H9 (cell line): ENCODE measurements at regions not wholly inside any gene's neighbourhood (a gene's known extent, or its start where the extent isn't known, plus 50 kb on each side); places are given as distances from the start of the nearest gene placed in this dataset.
"Not testable (repeated sequence)": the region's sequence is repeated elsewhere in the genome, so short reads cannot be mapped to it uniquely, and the experiment has no call there.

Experiments
- DNase-seq: peaks from one replicate; pipeline ENCODE4 v3.0.0-alpha.2; 2017
- H2AFZ ChIP-seq: one replicate; pipeline ENCODE4 v1.6.1; 2013; ENCODE audit warnings: mild to moderate bottlenecking, low read length, control low read depth, moderate library complexity
- H2AK5ac ChIP-seq: 2 replicates; pipeline ENCODE4 v1.6.1; 2013; ENCODE audit warnings: low read length, control low read depth, mixed read lengths; ENCODE audit not compliant: insufficient read length
- H2BK120ac ChIP-seq: one replicate; pipeline ENCODE4 v1.6.1; 2013; ENCODE audit warnings: low read depth, mild to moderate bottlenecking, low read length, control low read depth, inconsistent platforms; ENCODE audit not compliant: poor library complexity, severe bottlenecking
- H2BK12ac ChIP-seq: 2 replicates; pipeline ENCODE4 v1.6.1; 2013; ENCODE audit warnings: low read length, control low read depth, mixed read lengths, low read depth; ENCODE audit not compliant: insufficient read length
- H2BK15ac ChIP-seq: 2 replicates; pipeline ENCODE4 v1.6.1; 2013; ENCODE audit warnings: low read depth, low read length, control low read depth
- H2BK20ac ChIP-seq: one replicate; pipeline ENCODE4 v1.6.1; 2013; ENCODE audit warnings: low read depth, mild to moderate bottlenecking, low read length, control low read depth, inconsistent platforms; ENCODE audit not compliant: poor library complexity, severe bottlenecking
- H2BK5ac ChIP-seq: 2 replicates; pipeline ENCODE4 v1.6.1; 2013; ENCODE audit warnings: low read length, control low read depth, mixed read lengths; ENCODE audit not compliant: insufficient read length
- H3K14ac ChIP-seq: 2 replicates; pipeline ENCODE4 v1.6.1; 2013; ENCODE audit warnings: low read length, control low read depth; ENCODE audit not compliant: insufficient read depth
- H3K18ac ChIP-seq: 2 replicates; pipeline ENCODE4 v1.6.1; 2013; ENCODE audit warnings: low read depth, mild to moderate bottlenecking, mixed read lengths, low read length, control low read depth; ENCODE audit not compliant: insufficient read length
- H3K23ac ChIP-seq: 2 replicates; pipeline ENCODE4 v1.6.1; 2013; ENCODE audit warnings: low read length, control low read depth, mixed read lengths, low read depth; ENCODE audit not compliant: insufficient read length
- H3K23me2 ChIP-seq: 2 replicates; pipeline ENCODE4 v1.6.1; 2013; ENCODE audit warnings: low read depth, mild to moderate bottlenecking, mixed read lengths, low read length, control low read depth; ENCODE audit not compliant: insufficient read length, poor library complexity, severe bottlenecking
- H3K27ac ChIP-seq: 2 replicates; pipeline ENCODE4 v1.5.1; 2013; ENCODE audit warnings: low read length, control low read depth, mixed read lengths, low read depth; ENCODE audit not compliant: insufficient read length
- H3K27me3 ChIP-seq: 2 replicates; pipeline ENCODE4 v1.6.1; 2013; ENCODE audit warnings: low read length, control low read depth, inconsistent platforms; ENCODE audit not compliant: insufficient read depth
- H3K4ac ChIP-seq: 2 replicates; pipeline ENCODE4 v1.6.1; 2013; ENCODE audit warnings: low read depth, mild to moderate bottlenecking, control low read depth, inconsistent platforms, low read length, moderate library complexity
- H3K4me1 ChIP-seq: 2 replicates; pipeline ENCODE4 v1.6.1; 2013; ENCODE audit warnings: low read length, control low read depth, inconsistent platforms; ENCODE audit not compliant: insufficient read depth
- H3K4me2 ChIP-seq: 2 replicates; pipeline ENCODE4 v1.6.1; 2013; ENCODE audit warnings: low read length, control low read depth, mixed read lengths; ENCODE audit not compliant: insufficient read length, insufficient read depth
- H3K56ac ChIP-seq: 2 replicates; pipeline ENCODE4 v1.6.1; 2013; ENCODE audit warnings: low read depth, mild to moderate bottlenecking, mixed read lengths, low read length, control low read depth; ENCODE audit not compliant: insufficient read length
- H3K79me1 ChIP-seq: 2 replicates; pipeline ENCODE4 v1.6.1; 2013; ENCODE audit warnings: low read depth, mild to moderate bottlenecking, moderate library complexity, low read length, control low read depth, inconsistent platforms; ENCODE audit not compliant: insufficient read depth, poor library complexity, severe bottlenecking
- H3K79me2 ChIP-seq: 2 replicates; pipeline ENCODE4 v1.6.1; 2013; ENCODE audit warnings: low read length, control low read depth, inconsistent platforms; ENCODE audit not compliant: insufficient read depth
- H3K9ac ChIP-seq: 2 replicates; pipeline ENCODE4 v1.6.1; 2013; ENCODE audit warnings: low read length, control low read depth, mixed read lengths; ENCODE audit not compliant: insufficient read length; ENCODE audit errors: extremely low read depth
- H3K9me3 ChIP-seq: one replicate; pipeline ENCODE4 v1.6.1; 2013; ENCODE audit warnings: low read depth, low read length, inconsistent platforms; ENCODE audit not compliant: control insufficient read depth
- H3T11ph ChIP-seq: one replicate; pipeline ENCODE4 v1.6.1; 2013; ENCODE audit warnings: mild to moderate bottlenecking, low read length, control low read depth, inconsistent platforms
- H4K20me1 ChIP-seq: one replicate; pipeline ENCODE4 v1.6.1; 2013; ENCODE audit not compliant: control insufficient read depth, insufficient read length, insufficient read depth
- H4K5ac ChIP-seq: 2 replicates; pipeline ENCODE4 v1.6.1; 2013; ENCODE audit warnings: low read depth, mild to moderate bottlenecking, mixed read lengths, low read length, control low read depth; ENCODE audit not compliant: insufficient read length
- H4K8ac ChIP-seq: replicated peaks from 2 replicates; pipeline ENCODE4 v1.6.1; 2013; ENCODE audit warnings: low read length, control low read depth, mixed read lengths, low read depth; ENCODE audit not compliant: insufficient read length
- H4K91ac ChIP-seq: 2 replicates; pipeline ENCODE4 v1.6.1; 2013; ENCODE audit warnings: low read depth, mild to moderate bottlenecking, moderate library complexity, mixed read lengths, low read length, control low read depth; ENCODE audit not compliant: insufficient read length
- H3K27ac Mint-ChIP-seq, 3 experiments: 2 replicates in 2 of 3; 3 replicates in 1 of 3; pipeline ENCODE4 v1.8.0; 2020 to 2021; ENCODE audit warnings: mixed read lengths in 3 of 3, mild to moderate bottlenecking in 1 of 3, moderate library complexity in 1 of 3
- H3K27me3 Mint-ChIP-seq: 2 replicates; pipeline ENCODE4 v1.8.0; 2021; ENCODE audit warnings: low read depth, mild to moderate bottlenecking, moderate library complexity, mixed read lengths
- H3K36me3 Mint-ChIP-seq, 3 experiments: 2 replicates in 2 of 3; 3 replicates in 1 of 3; pipeline ENCODE4 v1.8.0; 2020 to 2021; ENCODE audit warnings: low read depth in 3 of 3, mixed read lengths in 3 of 3; ENCODE audit not compliant: insufficient read depth in 1 of 3
- H3K4me1 Mint-ChIP-seq, 2 experiments: 2 replicates each; pipeline ENCODE4 v1.8.0; 2020; ENCODE audit warnings: mixed read lengths in 2 of 2
- H3K4me3 Mint-ChIP-seq, 2 experiments: 2 replicates in 1 of 2; 3 replicates in 1 of 2; pipeline ENCODE4 v1.8.0; 2020 to 2021; ENCODE audit warnings: mild to moderate bottlenecking in 2 of 2, mixed read lengths in 2 of 2, moderate library complexity in 1 of 2
- H3K9me3 Mint-ChIP-seq, 2 experiments: 2 replicates in 1 of 2; 3 replicates in 1 of 2; pipeline ENCODE4 v1.8.0; 2020; ENCODE audit warnings: mild to moderate bottlenecking in 2 of 2, mixed read lengths in 2 of 2, moderate library complexity in 1 of 2
- WGBS: extraction: QIAGEN DNeasy Blood & Tissue Kit; methylation state at CpG from one replicate; pipeline ENCODE4 v1.1.7; 2013; ENCODE audit warnings: missing lambda C conversion rate, low lambda C conversion rate, mixed read lengths; ENCODE audit not compliant: insufficient read length; ENCODE audit errors: extremely low coverage; 5-methylcytosine and 5-hydroxymethylcytosine counted together

DNA sequence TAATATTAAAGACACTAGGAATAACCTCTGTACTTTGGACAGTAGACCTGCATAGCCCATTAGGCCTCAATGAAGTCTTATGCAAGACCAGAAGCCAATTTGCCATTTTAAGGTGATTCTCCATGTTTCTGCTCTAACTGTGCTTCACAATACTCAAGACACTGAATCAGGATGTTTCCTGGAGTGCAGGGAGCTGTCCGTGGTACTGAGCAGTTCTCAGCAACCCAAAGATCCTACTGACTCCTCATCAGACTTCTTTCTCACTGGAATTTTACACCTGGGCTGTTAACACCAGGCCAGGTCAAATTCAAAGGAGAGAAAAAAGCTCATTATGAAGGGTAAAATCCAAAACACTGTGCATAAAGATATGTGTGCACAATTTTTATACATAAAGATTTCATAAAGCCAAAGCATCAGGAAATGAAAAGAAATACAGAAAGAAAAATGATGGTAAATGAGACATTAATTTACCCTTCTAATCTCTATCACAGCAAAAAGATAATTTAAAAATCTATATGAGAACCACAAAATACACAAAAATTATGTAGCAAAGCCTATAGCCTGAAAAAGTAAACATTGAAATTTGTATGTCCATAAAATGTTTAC lies 235.9 kb downstream of the CEP170 start:
- H3K9me3 Mint-ChIP-seq, H2BK120ac ChIP-seq, H3K27me3 ChIP-seq, H3K4ac ChIP-seq, H3K9ac ChIP-seq, H3K4me1 Mint-ChIP-seq, H3K4me2 ChIP-seq, H3K4me3 Mint-ChIP-seq, H2AK5ac ChIP-seq, H4K5ac ChIP-seq, H3K56ac ChIP-seq, H3K14ac ChIP-seq, H2BK15ac ChIP-seq, H2BK5ac ChIP-seq, H4K8ac ChIP-seq, H3K27ac Mint-ChIP-seq, H3K4me1 ChIP-seq, H3K79me1 ChIP-seq, H3K27ac ChIP-seq, H2BK20ac ChIP-seq, H4K91ac ChIP-seq, H3K23me2 ChIP-seq, H3K18ac ChIP-seq, H3K23ac ChIP-seq, H4K20me1 ChIP-seq, H3K79me2 ChIP-seq, H3K27me3 Mint-ChIP-seq, H2BK12ac ChIP-seq, H3K9me3 ChIP-seq, H3T11ph ChIP-seq, H2AFZ ChIP-seq, H3K36me3 Mint-ChIP-seq, DNase-seq: not testable (repeated sequence)
- no CpG with 5 or more reads among the region's 1 CpG for WGBS
